Smooth muscle cell (in vitro differentiated cells): ENCODE measurements at regions not wholly inside any gene's neighbourhood (a gene's known extent, or its start where the extent isn't known, plus 50 kb on each side); places are given as distances from the start of the nearest gene placed in this dataset.

Experiments used
- DNase-seq: peaks from one replicate; lab custom pipeline; 2025; ENCODE audit not compliant: unreplicated experiment; lab: John Stamatoyannopoulos, UW
- H2AFZ ChIP-seq: fragments of 200-600 bp; sonication (generic); 2 replicates; pipeline ENCODE4 v1.6.0; 2016; ENCODE audit warnings: antibody characterized with exemption, low read depth, mild to moderate bottlenecking
- H3F3A ChIP-seq: fragments of 200-600 bp; sonication (generic); 2 replicates; pipeline ENCODE4 v1.6.0; 2017; ENCODE audit warnings: antibody characterized with exemption, low read depth
- H3K27ac ChIP-seq: fragments of 200-600 bp; sonication (generic); 2 replicates; pipeline ENCODE4 v1.5.1; 2016; ENCODE audit warnings: low read depth, mild to moderate bottlenecking
- H3K27me3 ChIP-seq: fragments of 200-600 bp; sonication (generic); 2 replicates; pipeline ENCODE4 v1.6.1; 2016; ENCODE audit warnings: low read depth, mild to moderate bottlenecking
- H3K36me3 ChIP-seq: fragments of 200-600 bp; sonication (generic); 2 replicates; pipeline ENCODE4 v1.5.1; 2016; ENCODE audit warnings: low read depth
- H3K4me1 ChIP-seq: fragments of 200-600 bp; sonication (generic); 2 replicates; pipeline ENCODE4 v1.5.1; 2016; ENCODE audit warnings: low read depth
- H3K4me2 ChIP-seq: fragments of 200-600 bp; sonication (generic); 2 replicates; pipeline ENCODE4 v1.6.0; 2016; ENCODE audit warnings: mild to moderate bottlenecking
- H3K4me3 ChIP-seq: fragments of 200-600 bp; sonication (generic); 2 replicates; pipeline ENCODE4 v1.5.1; 2016; ENCODE audit warnings: mild to moderate bottlenecking
- H3K79me2 ChIP-seq: fragments of 200-600 bp; sonication (generic); 2 replicates; pipeline ENCODE4 v1.6.0; 2016; ENCODE audit warnings: low read depth, mild to moderate bottlenecking
- H3K9ac ChIP-seq: fragments of 200-600 bp; sonication (generic); 2 replicates; pipeline ENCODE4 v1.6.0; 2016; ENCODE audit warnings: low read depth
- H3K9me3 ChIP-seq: fragments of 200-600 bp; sonication (generic); replicated peaks from 2 replicates; pipeline ENCODE4 v1.5.1; 2016; ENCODE audit warnings: low read depth
- H4K20me1 ChIP-seq: fragments of 200-600 bp; sonication (generic); 2 replicates; pipeline ENCODE4 v1.6.0; 2016; ENCODE audit warnings: low read depth
- CTCF ChIP-seq: fragments of 200-600 bp; sonication (generic); IDR thresholded peaks from 2 replicates; pipeline ENCODE4 v1.5.1; 2017; ENCODE audit warnings: borderline replicate concordance, mild to moderate bottlenecking, antibody characterized with exemption; ENCODE audit not compliant: insufficient read depth, poor library complexity, severe bottlenecking
- WGBS: methylation state at CpG from one replicate; pipeline ENCODE4 v1.1.7; 2016; ENCODE audit warnings: low lambda C conversion rate; 5-methylcytosine and 5-hydroxymethylcytosine counted together

- Histone ChIP-seq H3K36me3 (no peaks in the 10 kb centered on the region), H3K9me3 (no peaks in the 10 kb centered on the region), H3K4me3 (no peak overlapping the region), H3K4me1 (peaks cover 17% of the 10 kb centered on the region), H2AFZ (no peak overlapping the region), H3K79me2 (no peaks in the 10 kb centered on the region), H3K27ac (no peak overlapping the region), H3K9ac (no peak overlapping the region), H4K20me1 (no peaks in the 10 kb centered on the region), H3K4me2 (no peak overlapping the region), H3F3A (no peaks in the 10 kb centered on the region), H3K27me3 (no peaks in the 10 kb centered on the region)
- WGBS: 58% methylated on average over 4 of the region's 4 CpGs
- no peak for DNase-seq
- no peak for TF ChIP-seq CTCF
These were observed 254.2 kb downstream of the DHX15 start for GRCh38 chr4:24330172-24330571.

DNA sequence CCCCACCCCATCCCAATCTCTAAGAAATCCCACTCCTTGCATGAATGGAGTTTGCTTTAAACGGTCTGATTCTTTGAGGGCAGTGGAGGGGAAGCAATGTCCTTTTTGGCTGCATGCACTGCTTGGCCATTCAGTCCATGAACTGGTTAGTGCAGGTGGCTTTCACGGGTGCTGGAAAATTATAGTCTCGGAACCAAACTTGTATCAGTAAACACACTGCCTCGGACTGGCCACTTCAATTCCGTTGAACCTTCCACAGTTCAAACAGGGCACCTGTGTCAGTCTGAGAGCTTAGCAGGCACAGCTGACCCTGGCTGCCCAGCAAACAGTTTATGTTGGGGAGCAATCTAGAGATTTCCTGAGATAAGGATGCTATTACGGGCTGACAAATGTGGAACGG is 255.6 kb downstream of the DHX15 start:
- H3K4me3 ChIP-seq: no peak overlapping the region
- no peaks in the 10 kb centered on the region for H3K27me3 ChIP-seq
- no peak overlapping the region for H3K4me2 ChIP-seq
- no peaks in the 10 kb centered on the region for H3K9me3 ChIP-seq
- no peak overlapping the region for H3K27ac ChIP-seq
- H3K79me2 ChIP-seq: no peaks in the 10 kb centered on the region
- no peaks in the 10 kb centered on the region for H4K20me1 ChIP-seq
- DNase-seq: no peak
- H2AFZ ChIP-seq: no peak overlapping the region
- 86% methylated on average over 7 of the region's 7 CpGs for WGBS
- no peaks in the 10 kb centered on the region for H3K36me3 ChIP-seq
- no peak overlapping the region for H3K9ac ChIP-seq
- no peaks in the 10 kb centered on the region for H3F3A ChIP-seq
- peaks cover 17% of the 10 kb centered on the region for H3K4me1 ChIP-seq
- no peak for TF ChIP-seq CTCF

DNA sequence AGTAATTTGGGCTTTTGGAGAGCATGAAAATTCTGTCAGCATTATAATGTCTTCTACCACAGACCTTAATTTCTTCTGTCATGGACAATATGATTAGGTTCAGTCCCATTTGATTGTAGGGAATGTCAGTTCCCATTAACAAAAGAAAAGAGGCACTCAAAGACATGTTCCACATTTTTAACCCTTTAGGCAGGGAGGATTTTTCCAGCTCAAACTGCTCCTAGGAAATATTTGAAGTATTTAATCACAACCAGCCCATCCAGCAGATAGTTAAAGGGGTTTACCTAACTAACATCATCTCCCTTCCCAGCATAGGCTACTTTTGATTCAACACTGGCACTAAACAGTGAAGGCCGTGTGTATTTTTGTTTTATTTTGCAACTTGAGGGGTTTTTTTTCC is 256.0 kb downstream of the DHX15 start:
- 90% methylated on average over 1 of the region's 1 CpG for WGBS
- Histone ChIP-seq H3K4me2 (no peak overlapping the region), H3K9ac (no peak overlapping the region), H3K9me3 (no peaks in the 10 kb centered on the region), H4K20me1 (no peaks in the 10 kb centered on the region), H2AFZ (no peak overlapping the region), H3K79me2 (no peaks in the 10 kb centered on the region), H3K27ac (no peak overlapping the region), H3K4me3 (no peak overlapping the region), H3K36me3 (no peaks in the 10 kb centered on the region), H3F3A (no peaks in the 10 kb centered on the region), H3K4me1 (peaks cover 17% of the 10 kb centered on the region), H3K27me3 (no peaks in the 10 kb centered on the region)
- no peak for DNase-seq
- TF ChIP-seq CTCF: no peak

DNA sequence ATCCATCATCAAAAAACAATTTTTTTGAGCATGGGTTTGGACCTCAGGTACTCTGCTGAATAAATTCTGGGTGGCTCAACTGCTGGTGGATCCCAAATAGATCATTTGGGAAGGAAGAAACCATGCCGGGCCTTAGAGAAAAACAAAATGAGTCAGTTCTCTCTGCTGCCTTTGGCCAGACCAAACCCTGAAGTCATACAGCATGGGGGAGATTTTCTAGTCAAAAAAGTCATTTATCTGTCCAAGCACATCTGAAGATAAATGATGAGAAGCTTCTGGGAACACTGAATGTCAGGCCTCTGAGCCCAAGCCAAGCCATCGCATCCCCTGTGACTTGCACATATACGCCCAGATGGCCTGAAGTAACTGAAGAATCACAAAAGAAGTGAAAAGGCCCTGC is 261.4 kb downstream of the DHX15 start:
- no peak for DNase-seq
- Histone ChIP-seq H3K36me3 (no peaks in the 10 kb centered on the region), H3K4me1 (peaks cover 32% of the 10 kb centered on the region), H3K27me3 (peaks cover 3% of the 10 kb centered on the region), H2AFZ (no peak overlapping the region), H3K4me3 (no peak overlapping the region), H3K9me3 (no peaks in the 10 kb centered on the region), H3K27ac (no peak overlapping the region), H3K79me2 (no peaks in the 10 kb centered on the region), H4K20me1 (no peaks in the 10 kb centered on the region), H3K4me2 (no peak overlapping the region), H3F3A (no peaks in the 10 kb centered on the region), H3K9ac (no peak overlapping the region)
- WGBS: 91% methylated on average over 3 of the region's 3 CpGs
- no peak for TF ChIP-seq CTCF
